LoVo (cell line): ENCODE measurements at regions not wholly inside any gene's neighbourhood (a gene's known extent, or its start where the extent isn't known, plus 50 kb on each side); places are given as distances from the start of the nearest gene placed in this dataset.

Experiments used
- DNase-seq: peaks from one replicate; pipeline ENCODE4 v3.0.0-alpha.2; 2016; ENCODE audit warnings: low spot score

- no peak for DNase-seq
These were observed 497.4 kb downstream of the FSCB start for GRCh38 chr14:44009642-44010041.

- DNase-seq, result no peak
These were observed 518.1 kb downstream of the FSCB start for GRCh38 chr14:43988989-43989388.

GRCh38 chr14:43983721-43984120 is 523.4 kb downstream of the FSCB start:
- DNase-seq, result no peak

- no peak for DNase-seq
These were observed 525.8 kb downstream of the FSCB start for GRCh38 chr14:43981135-43981768.

- DNase-seq, result no peak
These were observed 550.3 kb downstream of the FSCB start for GRCh38 chr14:43956741-43957140.

GRCh38 chr14:43949400-43949799 is 557.7 kb downstream of the FSCB start:
- DNase-seq, result no peak

- no peak for DNase-seq
These were observed 567.2 kb downstream of the FSCB start for GRCh38 chr14:43939836-43940235.

GRCh38 chr14:43938588-43939281 is 568.3 kb downstream of the FSCB start:
- DNase-seq, result no peak

- DNase-seq, result no peak
These were observed 570.1 kb downstream of the FSCB start for GRCh38 chr14:43937001-43937400.

GRCh38 chr14:43934102-43934501 is 573.0 kb downstream of the FSCB start:
- no peak for DNase-seq

- no peak for DNase-seq
These were observed 592.9 kb downstream of the FSCB start for GRCh38 chr14:43914041-43914693.

GRCh38 chr14:43903209-43903608 is 603.9 kb downstream of the FSCB start:
- DNase-seq, result no peak

- no peak for DNase-seq
These were observed 605.0 kb downstream of the FSCB start for GRCh38 chr14:43901911-43902673.

GRCh38 chr14:43900173-43900655 is 606.9 kb downstream of the FSCB start:
- no peak for DNase-seq

- DNase-seq, result no peak
These were observed 608.4 kb downstream of the FSCB start for GRCh38 chr14:43898687-43899086.

GRCh38 chr14:43896044-43896443 is 611.0 kb downstream of the FSCB start:
- no peak for DNase-seq

- peak; percentile 16 for DNase-seq
These were observed 612.5 kb downstream of the FSCB start for GRCh38 chr14:43894534-43894933.

GRCh38 chr14:43887523-43887922 is 619.6 kb downstream of the FSCB start:
- no peak for DNase-seq

GRCh38 chr14:43877351-43877960 is 629.6 kb downstream of the FSCB start:
- DNase-seq, result no peak

GRCh38 chr14:43872752-43873655 is 634.1 kb downstream of the FSCB start:
- no peak for DNase-seq

- no peak for DNase-seq
These were observed 634.9 kb downstream of the FSCB start for GRCh38 chr14:43872222-43872621.
